Panc1 (cell line): ENCODE measurements at regions not wholly inside any gene's neighbourhood (a gene's known extent, or its start where the extent isn't known, plus 50 kb on each side); places are given as distances from the start of the nearest gene placed in this dataset.
"Not testable (repeated sequence)": the region's sequence is repeated elsewhere in the genome, so short reads cannot be mapped to it uniquely, and the experiment has no call there.

Experiments
- ATAC-seq: fragments of 200-7000 bp; cut with Tn5 transposase; 2 replicates; pipeline ENCODE4 v1.9.1; 2020; ENCODE audit warnings: mild to moderate bottlenecking, moderate library complexity
- BruUV-seq: library from RNA; stranded (reverse); fragments of 400-500 nt; replicated peaks from 2 replicates; lab custom pipeline; 2021; lab: Mats Ljungman, UMichigan
- CTCF ChIA-PET: fragments of 300-600 bp; sonication (Branson Sonifier 250); formaldehyde crosslinking; loops from one replicate; lab custom pipeline; 2022; ENCODE audit warnings: antibody characterized with exemption; lab: Charles Lee
- POLR2A ChIA-PET: fragments of 300-600 bp; sonication (Branson Sonifier 250); formaldehyde crosslinking; loops from one replicate; lab custom pipeline; 2022; ENCODE audit warnings: antibody characterized with exemption; lab: Charles Lee
- DNase-seq: peaks from one replicate; pipeline ENCODE4 v3.0.0-alpha.2; 2010; ENCODE audit warnings: low read depth, low spot score
- H3K27ac ChIP-seq: 2 replicates; pipeline ENCODE4 v1.5.1; 2011; ENCODE audit warnings: mild to moderate bottlenecking, low read length, inconsistent platforms
- H3K27me3 ChIP-seq: fragments of 200-500 bp; sonication (Bioruptor generic); 2 replicates; pipeline ENCODE4 v1.6.0; 2014; ENCODE audit warnings: low read length, inconsistent platforms; ENCODE audit not compliant: control insufficient read depth, insufficient read depth
- H3K36me3 ChIP-seq: fragments of 200-500 bp; sonication (Bioruptor generic); 2 replicates; pipeline ENCODE4 v1.5.1; 2014; ENCODE audit warnings: inconsistent platforms, mild to moderate bottlenecking, low read length, moderate library complexity; ENCODE audit not compliant: control insufficient read depth, insufficient read depth
- H3K4me1 ChIP-seq: 2 replicates; pipeline ENCODE4 v1.5.1; 2011; ENCODE audit warnings: inconsistent platforms, mild to moderate bottlenecking, low read length, moderate library complexity; ENCODE audit not compliant: control insufficient read depth, insufficient read depth
- H3K4me3 ChIP-seq, 2 experiments: 2 replicates each; pipeline ENCODE4 v1.5.1; 2011 to 2012; ENCODE audit warnings: low read depth in 2 of 2, low read length in 2 of 2, mild to moderate bottlenecking in 2 of 2, inconsistent platforms in 1 of 2, moderate library complexity in 1 of 2
- H3K9me3 ChIP-seq: fragments of 200-500 bp; sonication (Bioruptor generic); 2 replicates; pipeline ENCODE4 v1.5.1; 2014; ENCODE audit warnings: low read depth, mild to moderate bottlenecking, inconsistent platforms, low read length, moderate library complexity; ENCODE audit not compliant: control insufficient read depth, insufficient read depth
- POLR2AphosphoS5 ChIP-seq: IDR thresholded peaks from 2 replicates; pipeline ENCODE4 v1.6.1; 2012; ENCODE audit warnings: mild to moderate bottlenecking, low read depth, low read length, moderate library complexity
- SIN3A ChIP-seq: IDR thresholded peaks from 2 replicates; pipeline ENCODE4 v1.6.1; 2012; ENCODE audit warnings: low read depth, mild to moderate bottlenecking, low read length, moderate library complexity, borderline replicate concordance; ENCODE audit not compliant: insufficient read depth
- TCF7L2 ChIP-seq: IDR thresholded peaks from 2 replicates; pipeline ENCODE4 v1.6.1; 2011; ENCODE audit warnings: mild to moderate bottlenecking, low read depth, low read length, inconsistent platforms
- in situ Hi-C: cut with HindIII; loops from 2 replicates; pipeline ENCODE4 v1.10.0; 2016; ENCODE audit warnings: low sequenced_read_pairs, low pct_unique_long_range_greater_than_20kb
- intact Hi-C: fragments of 100-400 bp; cut with micrococcal nuclease; formaldehyde crosslinking; loops from one replicate; pipeline ENCODE4 v1.10.0; 2022; ENCODE audit not compliant: unreplicated experiment
- TF ChIP-seq, protein P1 (sequence below): fragments of 450-650 bp; IDR thresholded peaks from 2 replicates; pipeline ENCODE4 v1.5.1; 2017; ENCODE audit warnings: mild to moderate bottlenecking
- TF ChIP-seq, protein P2 (sequence below), 2 experiments: IDR thresholded peaks; 2 replicates each; pipeline ENCODE4 v1.6.1; 2011 to 2012; ENCODE audit warnings: low read depth in 2 of 2, control low read depth in 1 of 2, low read length in 1 of 2, mild to moderate bottlenecking in 1 of 2, moderate library complexity in 1 of 2; ENCODE audit not compliant: insufficient read depth in 1 of 2

DNA sequence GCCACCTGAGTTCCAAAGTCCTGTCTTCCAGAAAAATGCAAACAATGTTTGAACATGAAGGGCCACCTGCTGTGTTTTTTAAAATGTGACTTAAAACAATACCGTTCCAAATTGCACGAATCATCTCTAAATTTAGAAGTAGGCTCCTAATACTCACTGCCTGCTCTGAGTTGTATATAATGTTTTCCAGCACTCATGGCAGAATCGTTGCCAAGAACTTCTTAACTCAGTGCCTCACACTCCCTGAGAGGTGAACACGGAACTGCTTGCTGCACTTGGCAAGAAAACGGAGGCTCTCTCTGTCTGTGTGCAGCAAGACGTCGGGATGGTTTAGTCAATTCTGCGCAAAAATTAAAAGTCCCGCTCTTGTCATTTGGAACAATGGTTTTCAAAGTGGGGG, 757.3 kb upstream of the AUTS2 start:
- no peak overlapping the region for H3K4me3 ChIP-seq
- in situ Hi-C loops (no loop called here), intact Hi-C loops (no loop called here)
- no peak for TF ChIP-seq TCF7L2
- TF ChIP-seq, protein P1, sequence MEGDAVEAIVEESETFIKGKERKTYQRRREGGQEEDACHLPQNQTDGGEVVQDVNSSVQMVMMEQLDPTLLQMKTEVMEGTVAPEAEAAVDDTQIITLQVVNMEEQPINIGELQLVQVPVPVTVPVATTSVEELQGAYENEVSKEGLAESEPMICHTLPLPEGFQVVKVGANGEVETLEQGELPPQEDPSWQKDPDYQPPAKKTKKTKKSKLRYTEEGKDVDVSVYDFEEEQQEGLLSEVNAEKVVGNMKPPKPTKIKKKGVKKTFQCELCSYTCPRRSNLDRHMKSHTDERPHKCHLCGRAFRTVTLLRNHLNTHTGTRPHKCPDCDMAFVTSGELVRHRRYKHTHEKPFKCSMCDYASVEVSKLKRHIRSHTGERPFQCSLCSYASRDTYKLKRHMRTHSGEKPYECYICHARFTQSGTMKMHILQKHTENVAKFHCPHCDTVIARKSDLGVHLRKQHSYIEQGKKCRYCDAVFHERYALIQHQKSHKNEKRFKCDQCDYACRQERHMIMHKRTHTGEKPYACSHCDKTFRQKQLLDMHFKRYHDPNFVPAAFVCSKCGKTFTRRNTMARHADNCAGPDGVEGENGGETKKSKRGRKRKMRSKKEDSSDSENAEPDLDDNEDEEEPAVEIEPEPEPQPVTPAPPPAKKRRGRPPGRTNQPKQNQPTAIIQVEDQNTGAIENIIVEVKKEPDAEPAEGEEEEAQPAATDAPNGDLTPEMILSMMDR = no peak
- TF ChIP-seq, protein P2, sequence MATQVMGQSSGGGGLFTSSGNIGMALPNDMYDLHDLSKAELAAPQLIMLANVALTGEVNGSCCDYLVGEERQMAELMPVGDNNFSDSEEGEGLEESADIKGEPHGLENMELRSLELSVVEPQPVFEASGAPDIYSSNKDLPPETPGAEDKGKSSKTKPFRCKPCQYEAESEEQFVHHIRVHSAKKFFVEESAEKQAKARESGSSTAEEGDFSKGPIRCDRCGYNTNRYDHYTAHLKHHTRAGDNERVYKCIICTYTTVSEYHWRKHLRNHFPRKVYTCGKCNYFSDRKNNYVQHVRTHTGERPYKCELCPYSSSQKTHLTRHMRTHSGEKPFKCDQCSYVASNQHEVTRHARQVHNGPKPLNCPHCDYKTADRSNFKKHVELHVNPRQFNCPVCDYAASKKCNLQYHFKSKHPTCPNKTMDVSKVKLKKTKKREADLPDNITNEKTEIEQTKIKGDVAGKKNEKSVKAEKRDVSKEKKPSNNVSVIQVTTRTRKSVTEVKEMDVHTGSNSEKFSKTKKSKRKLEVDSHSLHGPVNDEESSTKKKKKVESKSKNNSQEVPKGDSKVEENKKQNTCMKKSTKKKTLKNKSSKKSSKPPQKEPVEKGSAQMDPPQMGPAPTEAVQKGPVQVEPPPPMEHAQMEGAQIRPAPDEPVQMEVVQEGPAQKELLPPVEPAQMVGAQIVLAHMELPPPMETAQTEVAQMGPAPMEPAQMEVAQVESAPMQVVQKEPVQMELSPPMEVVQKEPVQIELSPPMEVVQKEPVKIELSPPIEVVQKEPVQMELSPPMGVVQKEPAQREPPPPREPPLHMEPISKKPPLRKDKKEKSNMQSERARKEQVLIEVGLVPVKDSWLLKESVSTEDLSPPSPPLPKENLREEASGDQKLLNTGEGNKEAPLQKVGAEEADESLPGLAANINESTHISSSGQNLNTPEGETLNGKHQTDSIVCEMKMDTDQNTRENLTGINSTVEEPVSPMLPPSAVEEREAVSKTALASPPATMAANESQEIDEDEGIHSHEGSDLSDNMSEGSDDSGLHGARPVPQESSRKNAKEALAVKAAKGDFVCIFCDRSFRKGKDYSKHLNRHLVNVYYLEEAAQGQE (IDR thresholded peaks at IDR 0.05; ENCODE audit: insufficient read depth in 1 of 2, low read depth in 2 of 2, low read length in 1 of 2) = no peak
- no peak for TF ChIP-seq SIN3A
- no peak for TF ChIP-seq POLR2AphosphoS5
- ChIA-PET CTCF (no interaction called here), POLR2A (interaction anchor here (0.6 kb wide), 1 partner anchor 1047 kb away, joined by 11 read pairs; no protein-coding TSS in a partner anchor)
- H3K27ac ChIP-seq = no peak overlapping the region
- ATAC-seq (no peak), DNase-seq (no peak)
- BruUV-seq = no TSS peak
- no peaks in the 10 kb centered on the region for H3K4me1 ChIP-seq
- no peaks in the 10 kb centered on the region for H3K27me3 ChIP-seq
- H3K9me3 ChIP-seq = no peaks in the 10 kb centered on the region
- H3K36me3 ChIP-seq = no peaks in the 10 kb centered on the region

DNA sequence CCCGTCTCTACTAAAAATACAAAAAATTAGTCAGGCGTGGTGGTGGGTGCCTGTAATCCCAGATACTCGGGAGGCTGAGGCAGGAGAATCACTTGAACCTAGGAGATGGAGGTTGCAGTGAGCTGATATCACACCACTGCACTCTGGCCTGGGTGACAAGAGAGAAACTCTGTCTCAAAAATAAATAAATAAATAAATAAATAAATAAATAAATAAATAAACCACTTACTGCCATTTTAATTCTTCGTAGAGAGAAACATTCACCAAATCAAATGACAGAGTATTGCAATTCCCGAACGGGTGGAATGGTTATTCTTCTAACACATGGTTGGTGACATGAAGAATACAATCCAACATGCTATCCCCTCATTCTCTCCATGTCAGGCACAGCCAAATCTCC, 754.3 kb upstream of the AUTS2 start:
- H3K27me3 ChIP-seq, POLR2A ChIA-PET, intact Hi-C loops, DNase-seq, H3K9me3 ChIP-seq, ATAC-seq, H3K27ac ChIP-seq, H3K36me3 ChIP-seq, H3K4me1 ChIP-seq, H3K4me3 ChIP-seq, BruUV-seq, CTCF ChIA-PET, in situ Hi-C loops: not testable (repeated sequence)

DNA sequence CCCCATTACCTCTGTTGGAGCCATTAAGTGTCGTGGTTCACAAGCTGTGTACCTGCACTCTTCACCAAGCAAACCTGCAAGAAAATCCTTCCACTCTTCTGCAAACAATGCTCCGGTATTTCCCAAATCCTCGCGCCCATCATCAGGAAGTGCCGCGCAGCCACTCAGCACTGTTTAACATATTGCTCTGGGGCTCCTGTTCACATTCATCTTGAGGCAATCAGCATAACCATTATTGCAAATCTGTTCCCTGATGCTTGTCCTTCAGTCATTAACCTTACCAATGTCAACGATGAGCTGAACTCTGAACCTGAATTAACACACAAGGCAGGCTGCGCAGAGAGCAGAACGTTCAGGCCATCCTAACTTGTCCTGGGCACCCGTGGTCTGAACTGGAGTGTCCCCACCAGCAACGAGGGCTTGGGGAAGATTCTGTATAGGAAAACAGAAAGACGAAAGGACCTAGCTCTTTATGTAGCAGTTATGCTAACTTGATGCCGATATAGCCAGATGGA, 751.4 kb upstream of the AUTS2 start:
- Histone ChIP-seq H3K9me3 (no peaks in the 10 kb centered on the region), H3K36me3 (no peaks in the 10 kb centered on the region), H3K27ac (no peak overlapping the region), H3K27me3 (no peaks in the 10 kb centered on the region), H3K4me3 (no peak overlapping the region), H3K4me1 (no peaks in the 10 kb centered on the region)
- ChIA-PET POLR2A (no interaction called here), CTCF (no interaction called here)
- in situ Hi-C loops (no loop called here), intact Hi-C loops (no loop called here)
- no TSS peak for BruUV-seq
- DNase-seq (no peak), ATAC-seq (no peak)
- TF ChIP-seq, protein P1 = no peak
- TF ChIP-seq SIN3A (no peak), TCF7L2 (no peak), POLR2AphosphoS5 (no peak)
- TF ChIP-seq, protein P2 (IDR thresholded peaks at IDR 0.05; ENCODE audit: insufficient read depth in 1 of 2, low read depth in 2 of 2, low read length in 1 of 2) = no peak
